PFSK-1 (cell line): ENCODE measurements at regions not wholly inside any gene's neighbourhood (a gene's known extent, or its start where the extent isn't known, plus 50 kb on each side); places are given as distances from the start of the nearest gene placed in this dataset.

Experiments used
- FOXP2 ChIP-seq: optimal IDR thresholded peaks from 2 replicates; pipeline ENCODE3; 2011; ENCODE audit warnings: borderline replicate concordance, control low read depth, inconsistent platforms; ENCODE audit not compliant: insufficient read depth; ENCODE audit errors: extremely low read length, extremely low read depth
- POLR2AphosphoS5 ChIP-seq: IDR thresholded peaks from 2 replicates; pipeline ENCODE4 v1.6.1; 2012; ENCODE audit warnings: low read depth, mild to moderate bottlenecking, control low read depth, low read length, moderate library complexity
- REST ChIP-seq, 2 experiments: IDR thresholded peaks; 2 replicates each; pipeline versions ENCODE4 v1.6.1 to v1.8.0; 2011 to 2012; ENCODE audit warnings: low read depth in 2 of 2, low read length in 2 of 2, control low read depth in 1 of 2, inconsistent platforms in 1 of 2, mild to moderate bottlenecking in 1 of 2, moderate library complexity in 1 of 2; ENCODE audit not compliant: insufficient read depth in 1 of 2
- SIN3A ChIP-seq: IDR thresholded peaks from 2 replicates; pipeline ENCODE4 v1.6.1; 2012; ENCODE audit warnings: mild to moderate bottlenecking, low read length, moderate library complexity, borderline replicate concordance; ENCODE audit not compliant: insufficient read depth
- TAF1 ChIP-seq: IDR thresholded peaks from 2 replicates; pipeline ENCODE4 v1.6.1; 2012; ENCODE audit warnings: low read length, control low read depth, borderline replicate concordance; ENCODE audit not compliant: insufficient read depth

GRCh38 chr12:91287753-91288152 lies 105.1 kb upstream of the DCN start:
- TF ChIP-seq SIN3A, result no peak
- no peak for TF ChIP-seq TAF1
- TF ChIP-seq FOXP2, result no peak
- no peak for TF ChIP-seq REST (IDR thresholded peaks at IDR 0.05; ENCODE audit: insufficient read depth in 1 of 2, low read depth in 2 of 2, low read length in 2 of 2)
- no peak for TF ChIP-seq POLR2AphosphoS5

- TF ChIP-seq SIN3A, result no peak
- no peak for TF ChIP-seq POLR2AphosphoS5
- TF ChIP-seq FOXP2, result no peak
- TF ChIP-seq TAF1, result no peak
- TF ChIP-seq REST (IDR thresholded peaks at IDR 0.05; ENCODE audit: insufficient read depth in 1 of 2, low read depth in 2 of 2, low read length in 2 of 2), result no peak
Observed at GRCh38 chr12:91278126-91278525, 95.5 kb upstream of the DCN start.

- TF ChIP-seq SIN3A (no peak), REST (IDR thresholded peaks at IDR 0.05; ENCODE audit: insufficient read depth in 1 of 2, low read depth in 2 of 2, low read length in 2 of 2) (no peak), TAF1 (no peak), FOXP2 (no peak), POLR2AphosphoS5 (no peak)
Observed at GRCh38 chr12:91276509-91276908, 93.9 kb upstream of the DCN start.

GRCh38 chr12:91275321-91275720 lies 92.7 kb upstream of the DCN start:
- TF ChIP-seq FOXP2, result no peak
- no peak for TF ChIP-seq REST (IDR thresholded peaks at IDR 0.05; ENCODE audit: insufficient read depth in 1 of 2, low read depth in 2 of 2, low read length in 2 of 2)
- TF ChIP-seq TAF1, result no peak
- no peak for TF ChIP-seq POLR2AphosphoS5
- no peak for TF ChIP-seq SIN3A

- TF ChIP-seq SIN3A, result no peak
- no peak for TF ChIP-seq FOXP2
- no peak for TF ChIP-seq REST (IDR thresholded peaks at IDR 0.05; ENCODE audit: insufficient read depth in 1 of 2, low read depth in 2 of 2, low read length in 2 of 2)
- TF ChIP-seq TAF1, result no peak
- TF ChIP-seq POLR2AphosphoS5, result no peak
Observed at GRCh38 chr12:91274916-91275315, 92.3 kb upstream of the DCN start.
